OCI-LY3 (cell line): ENCODE measurements at regions not wholly inside any gene's neighbourhood (a gene's known extent, or its start where the extent isn't known, plus 50 kb on each side); places are given as distances from the start of the nearest gene placed in this dataset.

ENCODE experiments used
- H2AFZ ChIP-seq: fragments of 200-600, 300-600 bp; shearing (Covaris generic); 2 replicates; pipeline ENCODE4 v1.6.0; 2014; ENCODE audit warnings: antibody characterized with exemption, low read depth, low read length
- H3K27ac ChIP-seq: fragments of 200-600, 300-600 bp; sonication (generic); 2 replicates; pipeline ENCODE4 v1.5.1; 2014; ENCODE audit warnings: mild to moderate bottlenecking, low read length, moderate library complexity, mixed read lengths
- H3K27me3 ChIP-seq: fragments of 200-600, 300-600 bp; sonication (generic); 2 replicates; pipeline ENCODE4 v1.6.1; 2014; ENCODE audit warnings: low read depth, low read length, mixed read lengths
- H3K36me3 ChIP-seq: fragments of 200-600, 300-600 bp; sonication (generic); replicated peaks from 2 replicates; pipeline ENCODE3; 2014; ENCODE audit warnings: low read depth, low read length, mixed read lengths
- H3K4me1 ChIP-seq: fragments of 300-600, 200-600 bp; sonication (generic); 2 replicates; pipeline ENCODE4 v1.6.1; 2014; ENCODE audit warnings: low read length, mixed read lengths
- H3K4me2 ChIP-seq: fragments of 200-600, 300-600 bp; sonication (generic); 2 replicates; pipeline ENCODE4 v1.6.1; 2014; ENCODE audit warnings: low read length, mixed read lengths
- H3K4me3 ChIP-seq: fragments of 300-600, 200-600 bp; sonication (generic); 2 replicates; pipeline ENCODE4 v1.5.1; 2014; ENCODE audit warnings: antibody characterized with exemption, mild to moderate bottlenecking, low read length, moderate library complexity
- H3K79me2 ChIP-seq: fragments of 300-600, 200-600 bp; shearing (Covaris generic); 2 replicates; pipeline ENCODE4 v1.6.1; 2014; ENCODE audit warnings: mild to moderate bottlenecking, low read length, mixed read lengths
- H3K9ac ChIP-seq: fragments of 300-600, 200-600 bp; shearing (Covaris generic); 2 replicates; pipeline ENCODE4 v1.6.0; 2014; ENCODE audit warnings: mild to moderate bottlenecking, low read length, moderate library complexity
- H3K9me3 ChIP-seq: fragments of 200-600, 300-600 bp; shearing (Covaris generic); 2 replicates; pipeline ENCODE4 v1.6.1; 2014; ENCODE audit warnings: low read length, mixed read lengths; ENCODE audit not compliant: insufficient read depth
- H4K20me1 ChIP-seq: fragments of 200-600, 300-600 bp; sonication (generic); 2 replicates; pipeline ENCODE4 v1.6.1; 2016; ENCODE audit warnings: low read length, mixed read lengths; ENCODE audit not compliant: insufficient read depth
- EZH2phosphoT487 ChIP-seq: fragments of 200-600 bp; shearing (Covaris generic); IDR thresholded peaks from 2 replicates; pipeline ENCODE4 v1.6.1; 2018; ENCODE audit warnings: antibody characterized with exemption, mixed run types, low read depth
- TF ChIP-seq, protein P1 (sequence below): fragments of 200-600, 300-600 bp; sonication (generic); IDR thresholded peaks from 2 replicates; pipeline ENCODE4 v1.5.1; 2014; ENCODE audit warnings: antibody characterized with exemption, low read length, low read depth

- TF ChIP-seq, protein P1, sequence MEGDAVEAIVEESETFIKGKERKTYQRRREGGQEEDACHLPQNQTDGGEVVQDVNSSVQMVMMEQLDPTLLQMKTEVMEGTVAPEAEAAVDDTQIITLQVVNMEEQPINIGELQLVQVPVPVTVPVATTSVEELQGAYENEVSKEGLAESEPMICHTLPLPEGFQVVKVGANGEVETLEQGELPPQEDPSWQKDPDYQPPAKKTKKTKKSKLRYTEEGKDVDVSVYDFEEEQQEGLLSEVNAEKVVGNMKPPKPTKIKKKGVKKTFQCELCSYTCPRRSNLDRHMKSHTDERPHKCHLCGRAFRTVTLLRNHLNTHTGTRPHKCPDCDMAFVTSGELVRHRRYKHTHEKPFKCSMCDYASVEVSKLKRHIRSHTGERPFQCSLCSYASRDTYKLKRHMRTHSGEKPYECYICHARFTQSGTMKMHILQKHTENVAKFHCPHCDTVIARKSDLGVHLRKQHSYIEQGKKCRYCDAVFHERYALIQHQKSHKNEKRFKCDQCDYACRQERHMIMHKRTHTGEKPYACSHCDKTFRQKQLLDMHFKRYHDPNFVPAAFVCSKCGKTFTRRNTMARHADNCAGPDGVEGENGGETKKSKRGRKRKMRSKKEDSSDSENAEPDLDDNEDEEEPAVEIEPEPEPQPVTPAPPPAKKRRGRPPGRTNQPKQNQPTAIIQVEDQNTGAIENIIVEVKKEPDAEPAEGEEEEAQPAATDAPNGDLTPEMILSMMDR, result peak; percentile 95
- TF ChIP-seq EZH2phosphoT487, result no peak
- no peak overlapping the region for H3K27ac ChIP-seq
- H3K4me2 ChIP-seq, result no peak overlapping the region
- no peaks in the 10 kb centered on the region for H3K4me1 ChIP-seq
- no peaks in the 10 kb centered on the region for H3K9me3 ChIP-seq
- no peak overlapping the region; the same call in 1 of the 2 replicates for H2AFZ ChIP-seq
- H3K9ac ChIP-seq, result no peak overlapping the region
- no peaks in the 10 kb centered on the region for H3K27me3 ChIP-seq
- H3K79me2 ChIP-seq, result no peaks in the 10 kb centered on the region
- H3K36me3 ChIP-seq, result no peaks in the 10 kb centered on the region
- H3K4me3 ChIP-seq, result no peak overlapping the region
- H4K20me1 ChIP-seq, result no peaks in the 10 kb centered on the region
Observed at GRCh38 chr1:219385787-219386427, 212.2 kb downstream of the LYPLAL1 start.

DNA sequence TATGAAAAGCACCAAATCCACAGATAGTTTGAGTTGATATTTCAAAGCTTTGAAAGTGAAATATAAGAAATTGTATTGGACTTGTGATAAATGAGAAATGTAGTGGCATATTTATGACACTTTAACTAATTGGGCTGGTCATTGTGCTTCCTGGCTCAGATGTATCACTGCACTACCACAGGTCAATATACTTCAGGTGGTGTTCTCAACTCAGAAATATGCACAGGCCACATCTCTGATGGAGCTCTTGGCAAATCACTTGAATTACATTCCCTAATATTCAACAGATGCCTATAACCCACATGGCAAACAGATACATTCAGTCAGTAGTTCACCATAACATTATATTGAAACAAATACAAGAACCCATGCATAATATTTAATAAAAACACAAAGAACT is 209.6 kb downstream of the LYPLAL1 start:
- Histone ChIP-seq H3K36me3 (no peaks in the 10 kb centered on the region), H3K79me2 (no peaks in the 10 kb centered on the region), H3K9me3 (no peaks in the 10 kb centered on the region), H3K4me3 (no peak overlapping the region), H4K20me1 (no peaks in the 10 kb centered on the region), H3K4me1 (no peaks in the 10 kb centered on the region), H3K9ac (no peak overlapping the region), H3K27me3 (no peaks in the 10 kb centered on the region), H3K4me2 (no peak overlapping the region), H3K27ac (no peak overlapping the region), H2AFZ (no peak overlapping the region)
- no peak for TF ChIP-seq EZH2phosphoT487

DNA sequence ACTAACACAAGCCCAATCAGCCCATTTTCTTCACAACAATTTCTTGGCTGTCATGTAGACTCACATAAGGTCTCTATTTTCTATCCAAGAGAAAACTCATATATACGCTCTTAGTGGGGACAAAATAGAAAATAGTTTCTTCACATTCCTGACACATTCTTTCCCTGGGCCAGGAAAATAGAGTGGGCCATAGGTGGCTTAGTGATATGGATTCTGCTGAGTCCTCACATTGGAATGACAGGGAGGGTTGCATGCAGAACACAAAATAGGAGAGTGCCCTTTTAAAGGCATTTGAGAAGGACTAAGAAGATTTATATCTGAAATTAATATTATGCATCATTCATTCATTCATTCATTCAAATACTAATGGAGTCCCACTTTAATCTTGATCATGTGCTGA is 207.7 kb downstream of the LYPLAL1 start:
- Histone ChIP-seq H3K27ac (no peak overlapping the region), H3K9me3 (no peaks in the 10 kb centered on the region), H3K36me3 (no peaks in the 10 kb centered on the region), H3K9ac (no peak overlapping the region), H2AFZ (no peak overlapping the region), H3K27me3 (no peaks in the 10 kb centered on the region), H3K79me2 (no peaks in the 10 kb centered on the region), H4K20me1 (no peaks in the 10 kb centered on the region), H3K4me3 (no peak overlapping the region), H3K4me1 (no peaks in the 10 kb centered on the region), H3K4me2 (no peak overlapping the region)
- TF ChIP-seq EZH2phosphoT487, result no peak
- TF ChIP-seq, protein P1, result no peak

GRCh38 chr1:219380463-219380862 is 206.8 kb downstream of the LYPLAL1 start:
- Histone ChIP-seq H3K27ac (no peak overlapping the region), H3K79me2 (no peaks in the 10 kb centered on the region), H3K9me3 (no peaks in the 10 kb centered on the region), H3K4me3 (no peak overlapping the region), H2AFZ (no peak overlapping the region), H3K4me1 (no peaks in the 10 kb centered on the region), H3K9ac (no peak overlapping the region), H3K36me3 (no peaks in the 10 kb centered on the region), H3K27me3 (no peaks in the 10 kb centered on the region), H4K20me1 (no peaks in the 10 kb centered on the region), H3K4me2 (no peak overlapping the region)
- TF ChIP-seq EZH2phosphoT487, result no peak
- TF ChIP-seq, protein P1, result no peak
